Neural progenitor cell (in vitro differentiated cells): ENCODE measurements at regions not wholly inside any gene's neighbourhood (a gene's known extent, or its start where the extent isn't known, plus 50 kb on each side); places are given as distances from the start of the nearest gene placed in this dataset.

Experiments used
- EZH2 ChIP-seq: fragments of 200-600 bp; sonication (generic); IDR thresholded peaks from 2 replicates; pipeline ENCODE4 v1.6.1; 2017; ENCODE audit warnings: antibody characterized with exemption, mild to moderate bottlenecking, moderate library complexity
- EZH2phosphoT487 ChIP-seq: fragments of 200-600 bp; sonication (generic); IDR thresholded peaks from 2 replicates; pipeline ENCODE4 v1.6.1; 2017; ENCODE audit warnings: antibody characterized with exemption
- TF ChIP-seq, protein P1 (sequence below): fragments of 200-600 bp; sonication (generic); IDR thresholded peaks from 2 replicates; pipeline ENCODE4 v1.5.1; 2017; ENCODE audit warnings: antibody characterized with exemption, mild to moderate bottlenecking

DNA sequence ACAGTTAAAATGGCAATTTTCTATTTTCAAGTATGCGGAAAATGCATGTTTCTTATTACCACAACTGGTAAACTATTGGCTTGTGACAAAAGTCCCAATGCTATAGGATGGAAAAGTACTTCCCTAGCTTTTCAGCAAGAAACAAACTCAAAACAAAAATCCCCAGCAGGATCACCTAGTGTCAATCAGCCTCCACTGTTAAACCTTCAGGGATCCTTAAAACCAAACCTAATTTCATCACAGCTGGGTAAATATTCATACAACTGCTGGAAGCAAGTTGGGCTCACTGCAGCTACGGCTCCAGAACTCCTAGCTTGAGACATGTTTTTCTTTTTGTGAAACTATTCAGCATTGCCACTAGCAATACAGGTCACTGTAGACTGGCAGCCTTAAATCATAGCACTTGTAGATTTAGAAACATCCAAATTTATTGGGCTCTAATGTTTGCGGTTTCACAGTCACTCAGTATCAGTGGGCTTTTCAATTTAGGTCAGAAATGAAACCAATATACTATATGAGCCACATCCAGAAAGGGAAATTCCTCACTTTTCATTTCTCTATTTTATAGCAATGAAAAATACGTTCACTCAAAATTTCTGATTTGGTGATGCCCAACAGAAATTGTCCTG lies 145.2 kb upstream of the ANK3 start:
- TF ChIP-seq, protein P1, sequence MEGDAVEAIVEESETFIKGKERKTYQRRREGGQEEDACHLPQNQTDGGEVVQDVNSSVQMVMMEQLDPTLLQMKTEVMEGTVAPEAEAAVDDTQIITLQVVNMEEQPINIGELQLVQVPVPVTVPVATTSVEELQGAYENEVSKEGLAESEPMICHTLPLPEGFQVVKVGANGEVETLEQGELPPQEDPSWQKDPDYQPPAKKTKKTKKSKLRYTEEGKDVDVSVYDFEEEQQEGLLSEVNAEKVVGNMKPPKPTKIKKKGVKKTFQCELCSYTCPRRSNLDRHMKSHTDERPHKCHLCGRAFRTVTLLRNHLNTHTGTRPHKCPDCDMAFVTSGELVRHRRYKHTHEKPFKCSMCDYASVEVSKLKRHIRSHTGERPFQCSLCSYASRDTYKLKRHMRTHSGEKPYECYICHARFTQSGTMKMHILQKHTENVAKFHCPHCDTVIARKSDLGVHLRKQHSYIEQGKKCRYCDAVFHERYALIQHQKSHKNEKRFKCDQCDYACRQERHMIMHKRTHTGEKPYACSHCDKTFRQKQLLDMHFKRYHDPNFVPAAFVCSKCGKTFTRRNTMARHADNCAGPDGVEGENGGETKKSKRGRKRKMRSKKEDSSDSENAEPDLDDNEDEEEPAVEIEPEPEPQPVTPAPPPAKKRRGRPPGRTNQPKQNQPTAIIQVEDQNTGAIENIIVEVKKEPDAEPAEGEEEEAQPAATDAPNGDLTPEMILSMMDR, result no peak
- TF ChIP-seq EZH2phosphoT487 (no peak), EZH2 (no peak)
